ENCODE measurements at regions not wholly inside any gene's neighbourhood (a gene's known extent, or its start where the extent isn't known, plus 50 kb on each side); places are given as distances from the start of the nearest gene placed in this dataset.

- Histone ChIP-seq H3K4me1 (ENCODE audit: insufficient read depth) (no peaks in the 10 kb centered on the region), H3K4me3 (ENCODE audit: low read depth, low read length) (no peak overlapping the region), H3K27ac (ENCODE audit: low read depth) (no peak overlapping the region), H3K36me3 (ENCODE audit: insufficient read depth) (no peaks in the 10 kb centered on the region)
- WGBS = 38% methylated on average over 5 of the region's 5 CpGs
- no peak for DNase-seq (ENCODE audit: extremely low spot score)
These were observed 533.8 kb upstream of the ID4 start for GRCh38 chr6:19303383-19303782.

- 94% methylated on average over 1 of the region's 1 CpG for WGBS
- Histone ChIP-seq H3K27ac (ENCODE audit: low read depth) (no peak overlapping the region), H3K4me3 (ENCODE audit: low read depth, low read length) (no peak overlapping the region), H3K36me3 (ENCODE audit: insufficient read depth) (no peaks in the 10 kb centered on the region), H3K4me1 (ENCODE audit: insufficient read depth) (no peaks in the 10 kb centered on the region)
- no peak for DNase-seq (ENCODE audit: extremely low spot score)
These were observed 527.5 kb upstream of the ID4 start for GRCh38 chr6:19309661-19310060.

- 76% methylated on average over 3 of the region's 3 CpGs for WGBS
- Histone ChIP-seq H3K27ac (ENCODE audit: low read depth) (no peak overlapping the region), H3K4me3 (ENCODE audit: low read depth, low read length) (no peak overlapping the region), H3K4me1 (ENCODE audit: insufficient read depth) (no peaks in the 10 kb centered on the region), H3K36me3 (ENCODE audit: insufficient read depth) (no peaks in the 10 kb centered on the region)
- DNase-seq (ENCODE audit: extremely low spot score) = no peak
These were observed 525.4 kb upstream of the ID4 start for GRCh38 chr6:19311786-19312185.

- DNase-seq (ENCODE audit: extremely low spot score) = no peak
- 29% methylated on average over 5 of the region's 5 CpGs for whole genome bisulfite sequencing
- H3K4me3 ChIP-seq (ENCODE audit: low read depth, low read length) = no peak overlapping the region
- H3K36me3 ChIP-seq (ENCODE audit: insufficient read depth) = no peaks in the 10 kb centered on the region
- H3K27ac ChIP-seq (ENCODE audit: low read depth) = no peak overlapping the region
- no peaks in the 10 kb centered on the region for H3K4me1 ChIP-seq (ENCODE audit: insufficient read depth)
These were observed 524.8 kb upstream of the ID4 start for GRCh38 chr6:19312241-19312978.

GRCh38 chr6:19317431-19317986 lies 519.7 kb upstream of the ID4 start:
- no peak for DNase-seq (ENCODE audit: extremely low spot score)
- Histone ChIP-seq H3K27ac (ENCODE audit: low read depth) (no peak overlapping the region), H3K4me3 (ENCODE audit: low read depth, low read length) (no peak overlapping the region), H3K4me1 (ENCODE audit: insufficient read depth) (no peaks in the 10 kb centered on the region), H3K36me3 (ENCODE audit: insufficient read depth) (no peaks in the 10 kb centered on the region)
- WGBS = 48% methylated on average over 3 of the region's 3 CpGs

- 98% methylated on average over 1 of the region's 1 CpG for WGBS
- H3K4me1 ChIP-seq (ENCODE audit: insufficient read depth) = no peaks in the 10 kb centered on the region
- H3K36me3 ChIP-seq (ENCODE audit: insufficient read depth) = no peaks in the 10 kb centered on the region
- DNase-seq (ENCODE audit: extremely low spot score) = no peak
- no peak overlapping the region for H3K4me3 ChIP-seq (ENCODE audit: low read depth, low read length)
- no peak overlapping the region for H3K27ac ChIP-seq (ENCODE audit: low read depth)
These were observed 518.2 kb upstream of the ID4 start for GRCh38 chr6:19319005-19319404.

GRCh38 chr6:19320111-19320581 lies 517.0 kb upstream of the ID4 start:
- no peak for DNase-seq (ENCODE audit: extremely low spot score)
- no peaks in the 10 kb centered on the region for H3K36me3 ChIP-seq (ENCODE audit: insufficient read depth)
- H3K4me1 ChIP-seq (ENCODE audit: insufficient read depth) = no peaks in the 10 kb centered on the region
- H3K4me3 ChIP-seq (ENCODE audit: low read depth, low read length) = no peak overlapping the region
- no peak overlapping the region for H3K27ac ChIP-seq (ENCODE audit: low read depth)
- 42% methylated on average over 3 of the region's 3 CpGs for WGBS

- no peaks in the 10 kb centered on the region for H3K36me3 ChIP-seq (ENCODE audit: insufficient read depth)
- H3K27ac ChIP-seq (ENCODE audit: low read depth) = no peak overlapping the region
- no peak for DNase-seq (ENCODE audit: extremely low spot score)
- no peaks in the 10 kb centered on the region for H3K4me1 ChIP-seq (ENCODE audit: insufficient read depth)
- H3K4me3 ChIP-seq (ENCODE audit: low read depth, low read length) = no peak overlapping the region
- 81% methylated on average over 5 of the region's 5 CpGs for WGBS
These were observed 514.3 kb upstream of the ID4 start for GRCh38 chr6:19322691-19323485.

- no peak overlapping the region for H3K4me3 ChIP-seq (ENCODE audit: low read depth, low read length)
- no peak for DNase-seq (ENCODE audit: extremely low spot score)
- 81% methylated on average over 3 of the region's 3 CpGs for WGBS
- no peaks in the 10 kb centered on the region for H3K4me1 ChIP-seq (ENCODE audit: insufficient read depth)
- no peaks in the 10 kb centered on the region for H3K36me3 ChIP-seq (ENCODE audit: insufficient read depth)
- H3K27ac ChIP-seq (ENCODE audit: low read depth) = no peak overlapping the region
These were observed 512.8 kb upstream of the ID4 start for GRCh38 chr6:19324376-19324775.

- Histone ChIP-seq H3K27ac (ENCODE audit: low read depth) (no peak overlapping the region), H3K4me3 (ENCODE audit: low read depth, low read length) (no peak overlapping the region), H3K4me1 (ENCODE audit: insufficient read depth) (no peaks in the 10 kb centered on the region), H3K36me3 (ENCODE audit: insufficient read depth) (no peaks in the 10 kb centered on the region)
- WGBS = 42% methylated on average over 8 of the region's 8 CpGs
- DNase-seq (ENCODE audit: extremely low spot score) = no peak
These were observed 511.8 kb upstream of the ID4 start for GRCh38 chr6:19325335-19325789.

GRCh38 chr6:19327241-19327640 lies 509.9 kb upstream of the ID4 start:
- 69% methylated on average over 2 of the region's 2 CpGs for WGBS
- no peak for DNase-seq (ENCODE audit: extremely low spot score)
- Histone ChIP-seq H3K4me1 (ENCODE audit: insufficient read depth) (no peaks in the 10 kb centered on the region), H3K27ac (ENCODE audit: low read depth) (no peak overlapping the region), H3K36me3 (ENCODE audit: insufficient read depth) (no peaks in the 10 kb centered on the region), H3K4me3 (ENCODE audit: low read depth, low read length) (no peak overlapping the region)

GRCh38 chr6:19327661-19328060 lies 509.5 kb upstream of the ID4 start:
- Histone ChIP-seq H3K27ac (ENCODE audit: low read depth) (no peak overlapping the region), H3K4me3 (ENCODE audit: low read depth, low read length) (no peak overlapping the region), H3K4me1 (ENCODE audit: insufficient read depth) (no peaks in the 10 kb centered on the region), H3K36me3 (ENCODE audit: insufficient read depth) (no peaks in the 10 kb centered on the region)
- 36% methylated on average over 8 of the region's 8 CpGs for WGBS
- no peak for DNase-seq (ENCODE audit: extremely low spot score)

GRCh38 chr6:19329078-19329477 lies 508.1 kb upstream of the ID4 start:
- H3K4me1 ChIP-seq (ENCODE audit: insufficient read depth) = no peaks in the 10 kb centered on the region
- no peak for DNase-seq (ENCODE audit: extremely low spot score)
- H3K4me3 ChIP-seq (ENCODE audit: low read depth, low read length) = no peak overlapping the region
- 67% methylated on average over 4 of the region's 4 CpGs for WGBS
- no peaks in the 10 kb centered on the region for H3K36me3 ChIP-seq (ENCODE audit: insufficient read depth)
- H3K27ac ChIP-seq (ENCODE audit: low read depth) = no peak overlapping the region

- Histone ChIP-seq H3K27ac (ENCODE audit: low read depth) (no peak overlapping the region), H3K4me1 (ENCODE audit: insufficient read depth) (no peaks in the 10 kb centered on the region), H3K36me3 (ENCODE audit: insufficient read depth) (no peaks in the 10 kb centered on the region), H3K4me3 (ENCODE audit: low read depth, low read length) (no peak overlapping the region)
- WGBS = 58% methylated on average over 3 of the region's 3 CpGs
- DNase-seq (ENCODE audit: extremely low spot score) = no peak
These were observed 506.1 kb upstream of the ID4 start for GRCh38 chr6:19331089-19331488.
